ENCODE measurements at regions not wholly inside any gene's neighbourhood (a gene's known extent, or its start where the extent isn't known, plus 50 kb on each side); places are given as distances from the start of the nearest gene placed in this dataset.

GRCh38 chr4:114037988-114038387, 58.5 kb upstream of the ARSJ start:
- TF ChIP-seq CTCF (IDR thresholded peaks at IDR 0.05) (no peak), EP300 (IDR thresholded peaks at IDR 0.05) (no peak), POLR2A (IDR thresholded peaks at IDR 0.05) (no peak)

Measured in ovary (tissue), 3 donors.